Suprapubic skin (tissue), 4 donors: ENCODE measurements at regions not wholly inside any gene's neighbourhood (a gene's known extent, or its start where the extent isn't known, plus 50 kb on each side); places are given as distances from the start of the nearest gene placed in this dataset.
"Not testable (repeated sequence)": the region's sequence is repeated elsewhere in the genome, so short reads cannot be mapped to it uniquely, and the experiment has no call there.

Source experiments
- DNase-seq, 2 donors: peaks; one replicate each; pipeline ENCODE4 v3.0.0-alpha.2; 2019; ENCODE audit warnings: low spot score in 2 of 2
- H3K27ac ChIP-seq: fragments of 200-600 bp; sonication (generic); one replicate; pipeline ENCODE4 v1.5.1; 2019
- H3K27me3 ChIP-seq: fragments of 200-600 bp; sonication (generic); one replicate; pipeline ENCODE4 v1.5.1; 2019
- H3K36me3 ChIP-seq: fragments of 200-600 bp; sonication (generic); one replicate; pipeline ENCODE4 v1.5.1; 2019
- H3K4me1 ChIP-seq: fragments of 200-600 bp; sonication (generic); one replicate; pipeline ENCODE4 v1.5.1; 2019
- H3K4me3 ChIP-seq: fragments of 200-600 bp; sonication (generic); one replicate; pipeline ENCODE4 v1.5.1; 2019; ENCODE audit warnings: mild to moderate bottlenecking
- H3K9me3 ChIP-seq: fragments of 200-600 bp; sonication (generic); one replicate; pipeline ENCODE4 v1.5.1; 2019
- CTCF ChIP-seq, 2 donors: fragments of 200-600 bp in 1 of 2; fragments of 450-650 bp in 1 of 2; sonication (generic) in 1 of 2; IDR thresholded peaks; one replicate each; pipeline ENCODE4 v1.5.1; 2016 to 2019; ENCODE audit warnings: antibody characterized with exemption in 2 of 2, mild to moderate bottlenecking in 1 of 2, moderate library complexity in 1 of 2
- EP300 ChIP-seq: sonication (generic); formaldehyde crosslinking; IDR thresholded peaks from one replicate; pipeline ENCODE4 v1.6.1; 2017; ENCODE audit warnings: antibody characterized with exemption
- POLR2A ChIP-seq, 2 donors: fragments of 450-650 bp; IDR thresholded peaks; one replicate each; pipeline ENCODE4 v1.6.1; 2017; ENCODE audit warnings: antibody characterized with exemption in 2 of 2, mild to moderate bottlenecking in 2 of 2, moderate library complexity in 2 of 2
- POLR2AphosphoS5 ChIP-seq, 3 donors: sonication (generic); formaldehyde crosslinking; IDR thresholded peaks; one replicate each; pipeline ENCODE4 v1.6.1; 2017; ENCODE audit warnings: antibody characterized with exemption in 3 of 3
- WGBS: methylation state at CpG from one replicate; pipeline ENCODE4 v1.1.5; 2018; 5-methylcytosine and 5-hydroxymethylcytosine counted together

- WGBS = 48% methylated on average over 2 of the region's 2 CpGs
- Histone ChIP-seq H3K4me3 (no peak overlapping the region), H3K27me3 (no peaks in the 10 kb centered on the region), H3K9me3 (no peaks in the 10 kb centered on the region), H3K36me3 (no peaks in the 10 kb centered on the region), H3K27ac (no peak overlapping the region), H3K4me1 (no peaks in the 10 kb centered on the region)
- TF ChIP-seq CTCF (IDR thresholded peaks at IDR 0.05) (no peak), EP300 (no peak), POLR2AphosphoS5 (IDR thresholded peaks at IDR 0.05) (no peak), POLR2A (IDR thresholded peaks at IDR 0.05) (no peak)
- no peak for DNase-seq
Measured at GRCh38 chrX:33906971-33907370, 225.1 kb downstream of the FAM47A start.

- Histone ChIP-seq H3K27me3 (no peaks in the 10 kb centered on the region), H3K27ac (no peak overlapping the region), H3K4me3 (no peak overlapping the region), H3K4me1 (no peaks in the 10 kb centered on the region), H3K36me3 (no peaks in the 10 kb centered on the region), H3K9me3 (no peaks in the 10 kb centered on the region)
- WGBS = 36% methylated on average over 2 of the region's 2 CpGs
- TF ChIP-seq POLR2A (IDR thresholded peaks at IDR 0.05) = no peak
- no peak for TF ChIP-seq EP300
- TF ChIP-seq CTCF (IDR thresholded peaks at IDR 0.05) = no peak
- no peak for TF ChIP-seq POLR2AphosphoS5 (IDR thresholded peaks at IDR 0.05)
- no peak for DNase-seq
Measured at GRCh38 chrX:33892670-33893069, 239.4 kb downstream of the FAM47A start.

- no peak for TF ChIP-seq POLR2A (IDR thresholded peaks at IDR 0.05)
- TF ChIP-seq EP300 = no peak
- TF ChIP-seq CTCF (IDR thresholded peaks at IDR 0.05) = no peak
- no peak for TF ChIP-seq POLR2AphosphoS5 (IDR thresholded peaks at IDR 0.05)
- DNase-seq = no peak
- Histone ChIP-seq H3K4me1 (no peaks in the 10 kb centered on the region), H3K9me3 (no peaks in the 10 kb centered on the region), H3K27me3 (no peaks in the 10 kb centered on the region), H3K4me3 (no peak overlapping the region), H3K36me3 (no peaks in the 10 kb centered on the region), H3K27ac (no peak overlapping the region)
Measured at GRCh38 chrX:33855251-33855650, 276.9 kb downstream of the FAM47A start.

- not testable (repeated sequence) for H3K4me3 ChIP-seq, H3K27me3 ChIP-seq, H3K9me3 ChIP-seq, H3K36me3 ChIP-seq, DNase-seq, H3K4me1 ChIP-seq, H3K27ac ChIP-seq
- WGBS = 89% methylated on average over 4 of the region's 4 CpGs
Measured at GRCh38 chrX:33852146-33852545, 280.0 kb downstream of the FAM47A start.

GRCh38 chrX:33840176-33840575, 291.9 kb downstream of the FAM47A start:
- whole genome bisulfite sequencing = 66% methylated on average over 1 of the region's 1 CpG
- no peaks in the 10 kb centered on the region for H3K9me3 ChIP-seq
- no peaks in the 10 kb centered on the region for H3K27me3 ChIP-seq
- TF ChIP-seq CTCF (IDR thresholded peaks at IDR 0.05) = no peak
- no peaks in the 10 kb centered on the region for H3K36me3 ChIP-seq
- H3K4me3 ChIP-seq = no peak overlapping the region
- no peak overlapping the region for H3K27ac ChIP-seq
- H3K4me1 ChIP-seq = no peaks in the 10 kb centered on the region
- DNase-seq = no peak

- no peaks in the 10 kb centered on the region for H3K9me3 ChIP-seq
- H3K27ac ChIP-seq = no peak overlapping the region
- H3K4me3 ChIP-seq = no peak overlapping the region
- WGBS = 24% methylated on average over 2 of the region's 2 CpGs
- H3K36me3 ChIP-seq = no peaks in the 10 kb centered on the region
- no peak for TF ChIP-seq POLR2A (IDR thresholded peaks at IDR 0.05)
- no peak for TF ChIP-seq EP300
- H3K27me3 ChIP-seq = no peaks in the 10 kb centered on the region
- no peaks in the 10 kb centered on the region for H3K4me1 ChIP-seq
- DNase-seq = no peak
Measured at GRCh38 chrX:33831211-33831610, 300.9 kb downstream of the FAM47A start.
